Fibroblast of lung (primary cell): ENCODE measurements at regions not wholly inside any gene's neighbourhood (a gene's known extent, or its start where the extent isn't known, plus 50 kb on each side); places are given as distances from the start of the nearest gene placed in this dataset.

Experiments
- DNase-seq, 2 donors: peaks; one replicate each; pipeline versions ENCODE4 v3.0.0 to v3.0.0-alpha.2; 2010; ENCODE audit warnings: low read depth in 2 of 2
- H2AFZ ChIP-seq: 2 replicates; pipeline ENCODE4 v1.5.1; 2012; ENCODE audit warnings: low read length, control low read depth, inconsistent platforms
- H3K27ac ChIP-seq: 2 replicates; pipeline ENCODE4 v1.5.1; 2011; ENCODE audit warnings: low read length, control low read depth; ENCODE audit not compliant: insufficient read depth
- H3K27me3 ChIP-seq: 2 replicates; pipeline ENCODE4 v1.5.1; 2011; ENCODE audit warnings: mild to moderate bottlenecking, low read length; ENCODE audit not compliant: control insufficient read depth, insufficient read depth
- H3K36me3 ChIP-seq: 2 replicates; pipeline ENCODE4 v1.5.1; 2011; ENCODE audit warnings: low read length; ENCODE audit not compliant: control insufficient read depth, insufficient read depth
- H3K4me1 ChIP-seq: 2 replicates; pipeline ENCODE4 v1.5.1; 2011; ENCODE audit warnings: low read length; ENCODE audit not compliant: control insufficient read depth, insufficient read depth; ENCODE audit errors: extremely low read depth
- H3K4me2 ChIP-seq: 2 replicates; pipeline ENCODE4 v1.5.1; 2011; ENCODE audit warnings: low read length, control low read depth; ENCODE audit not compliant: insufficient read depth; ENCODE audit errors: extremely low read depth
- H3K4me3 ChIP-seq, 4 experiments: fragments of 200-600 bp in 1 of 4; sonication (generic) in 1 of 4; replicated peaks in 1 of 4; 2 replicates each; pipeline ENCODE4 v1.5.1; 2011 to 2016; ENCODE audit warnings: low read length in 4 of 4, low read depth in 3 of 4, mild to moderate bottlenecking in 3 of 4, control low read depth in 2 of 4, inconsistent platforms in 1 of 4, mixed read lengths in 1 of 4; ENCODE audit not compliant: insufficient read depth in 1 of 4; ENCODE audit errors: control extremely low read depth in 1 of 4
- H3K79me2 ChIP-seq: 2 replicates; pipeline ENCODE4 v1.5.1; 2012; ENCODE audit warnings: mild to moderate bottlenecking, low read length, inconsistent platforms; ENCODE audit not compliant: control insufficient read depth, insufficient read depth
- H3K9ac ChIP-seq: 2 replicates; pipeline ENCODE4 v1.5.1; 2011; ENCODE audit warnings: mild to moderate bottlenecking, low read length, control low read depth; ENCODE audit not compliant: insufficient read depth
- H3K9me3 ChIP-seq: 2 replicates; pipeline ENCODE4 v1.5.1; 2012; ENCODE audit warnings: low read depth, low read length; ENCODE audit not compliant: control insufficient read depth, insufficient read depth
- H4K20me1 ChIP-seq: 2 replicates; pipeline ENCODE4 v1.5.1; 2011; ENCODE audit warnings: low read length; ENCODE audit not compliant: control insufficient read depth, insufficient read depth; ENCODE audit errors: extremely low read depth
- EZH2 ChIP-seq: IDR thresholded peaks from 2 replicates; pipeline ENCODE4 v1.5.1; 2012; ENCODE audit warnings: low read length, control low read depth, mild to moderate bottlenecking; ENCODE audit errors: missing control alignments
- TF ChIP-seq, protein P1 (sequence below), 2 donors: IDR thresholded peaks in 1 of 2; conservative IDR thresholded peaks in 1 of 2; 1 replicate in 1 of 2; 2 replicates in 1 of 2; pipeline ENCODE4 v1.5.1; 2011 to 2012; ENCODE audit warnings: low read length in 2 of 2, control low read depth in 1 of 2, inconsistent platforms in 1 of 2, low read depth in 1 of 2, mild to moderate bottlenecking in 1 of 2

DNA sequence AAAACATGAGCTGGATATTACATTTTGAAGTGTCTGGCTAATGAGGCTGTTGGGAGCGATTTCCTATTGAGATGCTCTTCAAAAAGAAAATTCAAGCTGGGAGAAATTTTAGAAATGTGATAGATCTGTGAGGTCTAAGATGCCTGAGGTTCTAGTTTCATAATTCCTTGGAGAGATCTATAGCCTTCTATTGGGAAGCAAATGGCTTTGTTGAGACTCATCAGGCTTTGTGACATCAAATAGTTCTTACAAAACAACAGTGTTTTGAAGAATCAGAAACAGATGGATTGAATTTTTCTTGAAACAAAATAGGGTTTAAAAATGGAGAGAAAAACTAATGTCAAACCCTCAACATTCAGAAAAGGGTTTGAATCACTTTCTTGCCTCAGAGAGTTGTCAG is 292.9 kb downstream of the NNT start:
- DNase-seq = no peak
- no peaks in the 10 kb centered on the region for H3K4me1 ChIP-seq

DNA sequence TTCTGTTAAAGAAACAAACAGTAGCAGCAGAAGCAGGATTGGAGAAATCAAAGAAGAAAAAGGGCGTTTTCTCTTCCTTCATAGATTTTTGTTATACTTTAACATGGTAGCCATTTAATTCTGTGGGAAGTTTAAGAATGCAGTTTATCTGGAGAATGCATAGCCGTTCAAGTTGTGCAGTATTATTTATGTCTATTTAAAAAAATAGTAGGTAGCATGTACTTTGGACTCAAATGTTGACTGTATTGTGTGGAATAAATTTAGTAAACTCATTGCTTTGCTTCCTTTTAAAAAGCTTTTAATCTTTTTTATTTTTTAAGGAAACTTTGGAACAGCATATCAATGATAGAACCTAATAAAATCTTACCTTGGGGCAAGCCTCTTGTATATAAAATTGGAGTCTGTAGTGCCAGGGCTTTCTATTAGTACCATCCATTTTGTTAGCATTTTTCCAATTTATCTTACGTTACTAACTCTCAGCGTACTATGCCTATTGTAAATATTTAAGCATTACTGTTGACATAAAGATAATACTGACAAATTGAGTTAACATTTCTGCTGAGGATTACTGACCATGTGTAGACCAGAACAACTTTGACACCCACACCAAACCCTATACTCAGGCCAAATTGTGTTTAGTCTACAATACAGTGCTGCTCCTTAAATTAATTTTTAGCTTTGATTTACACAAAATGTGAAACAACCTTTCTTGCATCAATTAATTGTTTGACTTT is 291.1 kb downstream of the NNT start:
- TF ChIP-seq EZH2 = no peak
- Histone ChIP-seq H3K9ac (no peak overlapping the region), H3K79me2 (no peaks in the 10 kb centered on the region), H3K4me3 (no peak overlapping the region), H3K4me1 (no peaks in the 10 kb centered on the region), H3K4me2 (no peak overlapping the region), H2AFZ (no peak overlapping the region), H3K27ac (no peak overlapping the region), H3K9me3 (no peaks in the 10 kb centered on the region), H3K27me3 (no peaks in the 10 kb centered on the region), H3K36me3 (no peaks in the 10 kb centered on the region), H4K20me1 (no peaks in the 10 kb centered on the region)
- DNase-seq = peak in 1 of 2 donors; percentile 34

More for the DNA sequence above, 292.9 kb downstream of the NNT start:
- no peak overlapping the region for H3K27ac ChIP-seq
- H3K9ac ChIP-seq = no peak overlapping the region
- H3K27me3 ChIP-seq = no peaks in the 10 kb centered on the region
- no peak overlapping the region for H3K4me3 ChIP-seq
- H4K20me1 ChIP-seq = no peaks in the 10 kb centered on the region
- TF ChIP-seq, protein P1, sequence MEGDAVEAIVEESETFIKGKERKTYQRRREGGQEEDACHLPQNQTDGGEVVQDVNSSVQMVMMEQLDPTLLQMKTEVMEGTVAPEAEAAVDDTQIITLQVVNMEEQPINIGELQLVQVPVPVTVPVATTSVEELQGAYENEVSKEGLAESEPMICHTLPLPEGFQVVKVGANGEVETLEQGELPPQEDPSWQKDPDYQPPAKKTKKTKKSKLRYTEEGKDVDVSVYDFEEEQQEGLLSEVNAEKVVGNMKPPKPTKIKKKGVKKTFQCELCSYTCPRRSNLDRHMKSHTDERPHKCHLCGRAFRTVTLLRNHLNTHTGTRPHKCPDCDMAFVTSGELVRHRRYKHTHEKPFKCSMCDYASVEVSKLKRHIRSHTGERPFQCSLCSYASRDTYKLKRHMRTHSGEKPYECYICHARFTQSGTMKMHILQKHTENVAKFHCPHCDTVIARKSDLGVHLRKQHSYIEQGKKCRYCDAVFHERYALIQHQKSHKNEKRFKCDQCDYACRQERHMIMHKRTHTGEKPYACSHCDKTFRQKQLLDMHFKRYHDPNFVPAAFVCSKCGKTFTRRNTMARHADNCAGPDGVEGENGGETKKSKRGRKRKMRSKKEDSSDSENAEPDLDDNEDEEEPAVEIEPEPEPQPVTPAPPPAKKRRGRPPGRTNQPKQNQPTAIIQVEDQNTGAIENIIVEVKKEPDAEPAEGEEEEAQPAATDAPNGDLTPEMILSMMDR (conservative IDR thresholded peaks at IDR 0.05 in 1 of 2, IDR thresholded peaks at IDR 0.05 in 1 of 2; ENCODE audit: low read depth in 1 of 2, low read length in 2 of 2) = no peak
- TF ChIP-seq EZH2 = no peak
- H2AFZ ChIP-seq = no peak overlapping the region
- H3K9me3 ChIP-seq = no peaks in the 10 kb centered on the region
- H3K4me2 ChIP-seq = no peak overlapping the region
- H3K79me2 ChIP-seq = no peaks in the 10 kb centered on the region
- no peaks in the 10 kb centered on the region for H3K36me3 ChIP-seq

DNA sequence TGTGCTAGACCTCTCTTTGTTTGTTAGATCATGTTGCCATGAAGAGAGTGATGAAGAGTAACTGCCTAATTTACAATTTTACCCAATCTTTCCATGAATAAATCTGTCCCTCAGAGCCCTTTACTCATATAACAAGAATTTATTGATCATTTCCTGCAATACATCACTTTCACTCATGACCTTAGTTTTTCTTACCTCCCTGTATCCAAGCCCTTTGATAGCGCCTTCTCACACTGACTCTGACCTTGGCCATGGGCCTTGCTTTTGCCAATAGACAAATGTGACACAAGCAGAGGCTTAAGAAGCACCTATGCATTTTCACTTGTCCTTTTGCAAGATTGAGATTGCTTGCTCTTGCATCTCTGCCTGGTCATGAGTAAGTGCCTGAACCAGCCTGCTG is 288.1 kb downstream of the NNT start:
- H3K4me2 ChIP-seq = no peak overlapping the region
- H3K27ac ChIP-seq = no peak overlapping the region
- H3K36me3 ChIP-seq = no peaks in the 10 kb centered on the region
- no peaks in the 10 kb centered on the region for H3K27me3 ChIP-seq
- no peaks in the 10 kb centered on the region for H3K79me2 ChIP-seq
- H4K20me1 ChIP-seq = no peaks in the 10 kb centered on the region
- no peaks in the 10 kb centered on the region for H3K4me1 ChIP-seq
- H3K4me3 ChIP-seq = no peak overlapping the region
- no peak overlapping the region for H3K9ac ChIP-seq
- no peak for DNase-seq
- no peaks in the 10 kb centered on the region for H3K9me3 ChIP-seq
- H2AFZ ChIP-seq = no peak overlapping the region
- TF ChIP-seq, protein P1 (conservative IDR thresholded peaks at IDR 0.05 in 1 of 2, IDR thresholded peaks at IDR 0.05 in 1 of 2; ENCODE audit: low read depth in 1 of 2, low read length in 2 of 2) = no peak
- TF ChIP-seq EZH2 = no peak
